ES-I3 (cell line): ENCODE measurements at regions not wholly inside any gene's neighbourhood (a gene's known extent, or its start where the extent isn't known, plus 50 kb on each side); places are given as distances from the start of the nearest gene placed in this dataset.
"Not testable (repeated sequence)": the region's sequence is repeated elsewhere in the genome, so short reads cannot be mapped to it uniquely, and the experiment has no call there.

ENCODE experiments used
- H3K36me3 ChIP-seq: 2 replicates; pipeline ENCODE4 v1.6.1; 2013; ENCODE audit warnings: mild to moderate bottlenecking, low read length, control low read depth, moderate library complexity; ENCODE audit not compliant: insufficient read depth
- H3K4me1 ChIP-seq: 2 replicates; pipeline ENCODE4 v1.6.1; 2013; ENCODE audit warnings: mild to moderate bottlenecking, control low read depth, low read length; ENCODE audit not compliant: insufficient read depth
- H3K9ac ChIP-seq: 2 replicates; pipeline ENCODE4 v1.6.1; 2013; ENCODE audit warnings: low read depth, mild to moderate bottlenecking, low read length, moderate library complexity
- H3K9me3 ChIP-seq: 2 replicates; pipeline ENCODE4 v1.6.1; 2013; ENCODE audit warnings: mild to moderate bottlenecking, low read length, moderate library complexity; ENCODE audit not compliant: control insufficient read depth, insufficient read depth

DNA sequence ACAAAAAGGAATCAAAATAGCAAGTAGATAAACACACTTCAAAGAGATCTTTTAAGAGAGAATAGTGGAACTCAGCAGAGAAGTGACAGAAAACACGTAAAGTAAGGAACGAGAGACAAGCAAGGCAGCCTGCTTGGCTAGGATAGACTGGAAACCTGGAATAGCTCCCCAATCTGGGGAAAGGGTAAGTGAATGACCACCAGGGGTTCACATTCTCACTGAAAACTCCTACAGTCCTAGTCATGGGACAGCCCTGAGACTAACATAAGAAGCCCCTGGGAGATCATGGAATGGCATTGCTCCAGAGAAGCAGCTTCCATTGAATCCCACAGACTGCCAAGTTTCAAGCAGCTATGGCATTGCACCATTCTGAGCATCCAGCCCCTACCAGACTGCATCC, 363.6 kb upstream of the ARPP21 start:
- Histone ChIP-seq H3K36me3 (no peaks in the 10 kb centered on the region), H3K9me3 (no peaks in the 10 kb centered on the region), H3K9ac (no peak overlapping the region), H3K4me1 (no peaks in the 10 kb centered on the region)

DNA sequence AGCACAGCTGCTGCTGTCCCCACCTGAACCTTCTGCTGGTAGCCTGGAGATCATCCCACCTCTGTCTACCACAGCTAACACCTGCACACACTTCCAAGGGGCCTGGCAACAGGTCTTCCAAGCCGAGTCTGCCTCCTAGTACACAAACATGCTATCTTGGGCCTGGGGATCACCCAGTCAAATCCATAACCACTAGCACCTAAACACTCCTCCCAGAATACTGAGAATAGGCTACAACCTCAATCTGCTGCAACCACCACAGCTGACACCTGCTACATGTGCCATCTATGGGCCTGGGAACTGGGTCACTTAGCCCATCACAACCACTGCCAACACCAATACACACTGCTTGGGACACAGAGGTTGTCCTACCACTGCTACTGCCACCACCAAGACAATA, 362.8 kb upstream of the ARPP21 start:
- Histone ChIP-seq H3K9ac (no peak overlapping the region), H3K9me3 (no peaks in the 10 kb centered on the region), H3K36me3 (no peaks in the 10 kb centered on the region), H3K4me1 (no peaks in the 10 kb centered on the region)

DNA sequence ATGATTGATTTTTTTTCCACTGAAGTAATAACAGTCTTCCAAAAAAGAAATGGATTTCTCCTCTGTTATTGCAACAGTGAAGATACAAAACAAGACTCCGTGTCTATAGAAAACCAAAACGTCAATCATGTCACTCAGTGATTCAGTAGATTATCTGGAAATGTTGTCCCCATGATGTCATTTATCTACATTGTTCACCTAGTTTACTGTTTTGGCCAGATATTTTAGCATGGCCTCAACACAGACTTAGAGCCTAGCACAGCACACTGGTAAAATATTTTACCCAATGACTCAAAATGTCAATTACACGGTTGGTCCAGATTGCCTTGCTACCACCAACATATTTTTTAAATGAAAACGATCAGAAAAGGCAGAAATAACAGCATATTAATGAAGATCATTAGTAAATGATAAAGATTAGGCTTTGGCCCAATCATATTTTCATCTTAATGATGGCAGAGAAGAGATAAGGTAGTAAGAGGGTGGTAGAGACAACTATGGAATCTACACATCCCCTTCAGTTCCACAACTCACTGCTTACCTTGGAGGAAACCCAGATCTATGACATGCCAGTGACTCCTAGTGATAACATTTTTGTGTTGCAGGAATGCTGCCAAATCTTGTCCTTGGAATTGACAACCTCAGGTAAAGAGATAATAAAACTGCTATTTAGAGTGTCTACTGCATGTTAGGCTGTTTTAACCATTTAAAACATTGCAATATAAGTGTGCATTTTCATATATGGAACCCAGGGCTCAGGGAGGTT, 347.7 kb upstream of the ARPP21 start:
- Histone ChIP-seq H3K36me3 (no peaks in the 10 kb centered on the region), H3K4me1 (no peaks in the 10 kb centered on the region), H3K9ac (no peak overlapping the region), H3K9me3 (no peaks in the 10 kb centered on the region)

DNA sequence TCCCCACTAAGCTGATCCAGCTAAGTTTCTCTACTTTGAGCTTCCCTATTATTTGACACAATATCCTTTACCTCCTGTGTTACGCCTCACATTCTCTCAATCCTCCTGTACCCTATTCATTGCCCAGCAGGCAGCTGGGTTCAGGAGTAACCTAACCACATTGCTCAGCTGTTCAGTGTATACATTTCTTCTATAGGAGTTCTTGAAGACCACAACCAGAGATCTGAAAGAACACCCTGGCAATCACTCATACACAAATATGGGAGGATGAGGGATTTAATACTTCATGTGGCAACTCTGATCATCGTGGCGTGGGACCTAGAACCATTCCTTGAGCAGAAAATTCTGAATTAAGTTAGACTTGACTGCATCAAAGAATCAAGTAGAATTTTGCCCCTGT, 346.8 kb upstream of the ARPP21 start:
- Histone ChIP-seq H3K36me3 (no peaks in the 10 kb centered on the region), H3K4me1 (no peaks in the 10 kb centered on the region), H3K9me3 (no peaks in the 10 kb centered on the region), H3K9ac (no peak overlapping the region)

DNA sequence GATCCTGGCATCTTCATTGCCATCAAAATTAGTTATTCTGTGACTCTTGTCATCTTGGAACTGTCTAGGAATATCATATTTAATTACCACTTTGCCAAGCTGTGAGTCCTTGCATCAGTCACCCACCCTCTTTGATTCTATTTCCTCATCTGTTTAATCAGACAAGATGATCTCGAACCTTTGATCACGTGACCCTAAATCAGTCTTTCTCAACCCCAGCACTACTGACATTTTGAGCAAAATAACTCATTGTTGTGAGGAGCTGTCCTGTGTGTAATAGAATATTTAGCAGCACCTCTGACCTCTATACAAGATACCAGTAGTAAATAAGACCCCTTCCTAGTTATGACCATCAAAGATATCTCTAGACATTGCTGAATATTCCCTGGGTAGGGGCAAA, 343.4 kb upstream of the ARPP21 start:
- no peaks in the 10 kb centered on the region for H3K36me3 ChIP-seq
- H3K4me1 ChIP-seq, result no peaks in the 10 kb centered on the region
- H3K9me3 ChIP-seq, result no peaks in the 10 kb centered on the region
- H3K9ac ChIP-seq, result no peak overlapping the region

DNA sequence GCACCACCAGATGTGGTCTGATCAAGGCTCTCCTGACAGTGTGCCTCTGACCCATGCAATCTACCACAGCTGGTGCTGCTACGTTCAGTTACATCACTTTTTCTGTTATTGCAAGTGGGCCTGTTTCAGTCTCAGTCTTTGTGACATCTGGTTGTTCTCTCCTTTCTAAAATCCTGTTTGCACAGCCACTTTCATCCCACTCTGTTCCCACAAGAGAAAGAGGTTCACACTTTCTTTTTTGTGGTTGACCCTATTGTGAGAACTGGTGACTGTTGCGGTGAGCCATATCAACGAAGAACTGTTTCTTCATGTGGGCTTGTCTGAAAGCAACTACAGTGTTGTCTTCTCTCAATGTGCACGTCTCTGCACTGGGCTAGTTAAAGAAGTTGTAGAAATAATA, 342.8 kb upstream of the ARPP21 start:
- Histone ChIP-seq H3K9ac (no peak overlapping the region), H3K36me3 (no peaks in the 10 kb centered on the region), H3K9me3 (no peaks in the 10 kb centered on the region), H3K4me1 (no peaks in the 10 kb centered on the region)

DNA sequence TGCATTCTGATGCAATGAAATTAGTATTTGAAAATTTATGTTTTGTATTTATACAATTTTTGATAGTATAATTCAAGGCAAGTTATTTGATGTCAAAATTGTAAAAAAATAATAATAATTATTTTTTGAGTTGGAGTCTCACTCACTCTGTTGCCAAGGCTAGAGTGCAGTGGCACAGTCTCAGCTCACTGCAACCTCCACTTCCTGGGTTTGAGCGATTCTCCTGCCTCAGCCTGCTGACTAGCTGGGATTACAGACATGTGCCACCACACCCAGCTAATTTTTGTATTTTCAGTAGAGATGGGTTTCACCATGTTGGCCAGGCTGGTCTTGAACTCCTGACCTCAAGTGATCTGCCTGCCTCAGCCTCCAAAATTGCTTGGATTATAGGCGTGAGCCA, 342.4 kb upstream of the ARPP21 start:
- not testable (repeated sequence) for H3K9ac ChIP-seq, H3K9me3 ChIP-seq

DNA sequence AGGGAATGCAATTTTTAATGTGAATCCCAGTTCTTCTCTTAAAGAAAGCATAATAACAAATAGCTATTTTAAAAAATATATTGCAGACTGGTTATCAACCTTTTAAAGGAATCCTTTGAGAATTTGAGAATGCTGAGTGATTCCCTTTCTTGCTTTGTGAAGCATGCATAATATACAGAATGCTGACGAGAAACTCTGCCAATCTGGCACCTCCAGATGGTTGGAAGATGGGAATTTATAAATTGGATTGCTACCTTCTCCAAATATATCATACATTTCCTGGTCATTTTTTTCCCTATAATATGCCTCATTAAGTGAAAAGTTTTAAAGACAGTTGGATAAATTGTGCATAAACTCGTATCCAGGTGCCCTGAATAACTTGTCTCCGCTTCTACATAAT, 333.9 kb upstream of the ARPP21 start:
- no peaks in the 10 kb centered on the region for H3K9me3 ChIP-seq
- no peaks in the 10 kb centered on the region for H3K4me1 ChIP-seq
- H3K36me3 ChIP-seq, result no peaks in the 10 kb centered on the region
- no peak overlapping the region for H3K9ac ChIP-seq

More for the DNA sequence above, 342.4 kb upstream of the ARPP21 start:
- H3K36me3 ChIP-seq, H3K4me1 ChIP-seq: not testable (repeated sequence)

DNA sequence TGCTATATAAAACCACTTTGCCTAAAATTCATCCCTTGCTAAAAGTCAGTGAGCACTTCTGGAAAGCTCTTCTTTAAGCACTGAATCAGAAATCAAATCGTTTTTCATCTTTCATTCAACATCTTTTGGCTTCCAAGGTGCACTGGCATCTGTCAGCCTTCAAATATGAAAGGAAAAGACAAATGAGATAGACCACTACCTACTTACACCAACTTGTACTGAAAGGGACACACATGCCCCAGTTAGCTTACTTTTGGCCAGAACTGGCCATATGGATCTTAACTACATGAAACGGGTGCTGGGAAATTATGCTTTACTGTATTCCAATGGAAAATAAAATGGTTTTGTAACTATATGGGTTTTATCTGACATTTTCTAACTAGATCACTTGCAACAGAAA, 332.0 kb upstream of the ARPP21 start:
- no peaks in the 10 kb centered on the region for H3K4me1 ChIP-seq
- no peaks in the 10 kb centered on the region for H3K9me3 ChIP-seq
- H3K9ac ChIP-seq, result no peak overlapping the region
- no peaks in the 10 kb centered on the region for H3K36me3 ChIP-seq

DNA sequence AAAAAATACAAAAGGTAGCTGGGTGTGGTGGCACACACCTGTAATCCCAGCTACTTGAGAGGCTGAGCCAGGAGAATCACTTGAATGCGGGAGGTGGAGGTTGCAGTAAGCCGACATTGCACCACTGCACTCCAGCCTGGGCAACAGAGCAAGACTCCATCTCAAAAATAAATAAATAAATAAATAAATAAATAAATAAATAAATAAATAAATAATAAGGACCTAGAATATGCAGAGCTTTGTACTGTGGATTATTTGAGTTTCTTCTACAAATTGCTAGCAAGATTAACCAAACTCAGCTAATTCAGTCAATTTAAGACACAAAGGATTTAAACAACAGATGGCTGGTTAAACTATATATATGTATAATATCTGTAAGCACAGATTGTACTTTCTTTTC, 322.5 kb upstream of the ARPP21 start:
- H3K4me1 ChIP-seq, H3K9me3 ChIP-seq, H3K36me3 ChIP-seq, H3K9ac ChIP-seq: not testable (repeated sequence)

DNA sequence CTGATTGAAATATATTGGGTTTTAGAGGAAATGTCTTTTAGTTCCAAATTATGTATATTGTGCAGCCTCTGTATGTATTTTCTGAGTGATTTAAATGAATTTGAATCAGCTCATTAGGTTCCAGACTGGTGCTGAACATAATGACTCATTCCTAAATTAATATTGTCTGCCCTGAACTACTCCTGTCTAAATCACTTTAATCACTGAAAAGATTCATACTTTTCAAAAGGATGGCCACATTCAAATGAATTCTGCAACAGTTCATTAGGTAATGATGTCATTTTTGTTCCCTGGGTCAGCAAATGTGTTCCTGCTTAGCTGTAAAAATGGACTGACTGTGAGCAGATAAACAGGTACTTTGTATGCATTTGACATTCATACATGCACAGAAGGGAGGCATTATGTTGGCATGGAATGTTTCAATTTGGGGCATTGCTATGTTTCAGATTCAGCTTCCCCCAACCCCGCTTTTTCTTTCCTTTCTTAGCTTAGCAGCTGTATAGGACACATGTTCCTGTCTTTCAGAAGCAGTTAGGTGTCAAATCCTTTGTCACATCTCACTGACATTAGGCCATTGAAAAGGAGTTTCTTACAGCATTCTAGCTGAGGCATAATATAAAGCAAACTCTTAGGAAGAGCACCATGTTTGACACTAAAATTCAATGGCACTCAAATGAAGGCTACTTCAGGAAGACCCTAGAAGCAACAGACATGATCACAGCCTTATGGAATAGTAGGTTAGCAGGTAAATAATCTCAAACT, 318.5 kb upstream of the ARPP21 start:
- H3K36me3 ChIP-seq, result no peaks in the 10 kb centered on the region
- H3K9me3 ChIP-seq, result peaks cover 4% of the 10 kb centered on the region; the same call in 1 of the 2 replicates
- no peaks in the 10 kb centered on the region for H3K4me1 ChIP-seq
- no peak overlapping the region for H3K9ac ChIP-seq

DNA sequence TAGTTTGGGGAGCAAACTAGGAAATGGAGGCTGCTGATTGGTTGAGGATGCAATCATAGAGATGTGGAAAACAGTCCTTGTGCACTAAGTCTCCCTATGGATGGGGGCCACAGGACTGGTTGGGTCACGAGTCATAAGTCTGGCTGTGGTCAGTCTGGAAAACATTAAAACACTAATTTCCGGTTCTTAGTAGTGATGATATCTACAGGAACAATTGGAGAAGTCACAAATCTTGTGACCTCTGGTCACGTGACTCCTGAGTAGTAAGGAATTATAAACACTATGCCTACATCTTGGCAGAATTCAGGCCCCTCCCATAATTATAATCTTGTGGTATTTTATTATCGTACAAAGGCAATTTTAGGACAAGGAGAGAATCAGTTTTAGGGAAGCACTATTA, 317.3 kb upstream of the ARPP21 start:
- H3K36me3 ChIP-seq, result no peaks in the 10 kb centered on the region
- H3K4me1 ChIP-seq, result no peaks in the 10 kb centered on the region
- H3K9me3 ChIP-seq, result peaks cover 4% of the 10 kb centered on the region; the same call in 1 of the 2 replicates
- H3K9ac ChIP-seq, result no peak overlapping the region

DNA sequence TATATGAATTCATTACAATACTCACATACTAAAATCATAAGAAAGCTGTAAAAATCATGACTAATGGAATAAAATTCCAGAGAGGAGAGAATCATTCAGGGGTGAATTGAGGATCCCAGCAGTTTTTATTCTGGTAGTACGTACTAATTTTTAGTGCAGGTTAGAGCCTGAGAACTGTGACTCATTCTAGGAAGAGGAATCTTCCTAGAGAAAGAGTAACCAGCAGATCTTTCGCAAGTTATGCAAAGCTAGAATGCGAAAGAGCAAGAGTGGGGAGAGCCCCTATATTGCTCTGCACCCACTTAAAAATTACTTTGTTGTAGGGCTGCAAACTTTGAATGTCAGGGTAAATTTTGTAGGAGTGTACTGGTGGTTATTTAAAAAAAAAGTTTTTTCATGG, 303.6 kb upstream of the ARPP21 start:
- H3K36me3 ChIP-seq, result no peaks in the 10 kb centered on the region
- H3K9ac ChIP-seq, result no peak overlapping the region
- H3K9me3 ChIP-seq, result no peaks in the 10 kb centered on the region
- H3K4me1 ChIP-seq, result no peaks in the 10 kb centered on the region

DNA sequence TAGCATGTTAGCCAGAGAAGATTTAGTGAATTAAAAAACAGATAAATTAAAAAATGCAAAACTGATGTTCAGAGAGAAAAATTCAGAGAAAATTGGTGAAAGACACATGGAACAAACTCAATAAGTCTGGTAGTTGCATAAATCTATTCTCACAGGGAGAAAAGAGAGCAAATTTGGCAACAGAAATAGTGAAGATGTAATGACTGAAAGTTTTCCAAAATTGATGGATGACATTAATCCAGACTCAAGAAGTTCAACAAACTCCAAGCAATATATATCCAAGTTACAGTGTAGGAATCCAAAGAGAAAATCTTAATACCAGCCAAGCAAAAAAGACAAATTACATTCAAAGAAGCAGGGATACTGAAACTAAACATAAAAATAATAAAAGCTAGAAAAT, 302.7 kb upstream of the ARPP21 start:
- Histone ChIP-seq H3K4me1 (no peaks in the 10 kb centered on the region), H3K9me3 (no peaks in the 10 kb centered on the region), H3K36me3 (no peaks in the 10 kb centered on the region), H3K9ac (no peak overlapping the region)

DNA sequence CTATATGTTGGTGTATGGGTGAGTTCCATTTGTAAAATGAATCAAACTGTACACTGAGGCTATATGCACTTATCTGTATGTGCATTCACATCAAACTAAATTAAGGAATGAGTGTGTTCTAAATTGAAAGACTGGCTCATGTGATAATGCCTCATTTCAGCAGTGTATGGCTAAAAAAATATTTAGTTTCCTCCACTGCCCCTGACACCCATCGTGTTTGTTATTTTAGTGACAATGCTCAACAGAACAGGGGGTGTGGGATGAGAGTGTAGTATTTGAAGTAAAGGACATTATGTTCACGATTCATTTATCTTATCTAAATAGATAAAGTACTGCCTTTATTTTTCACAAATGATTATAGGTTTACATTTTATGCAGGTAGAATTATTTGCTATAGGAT, 301.1 kb upstream of the ARPP21 start:
- Histone ChIP-seq H3K9me3 (no peaks in the 10 kb centered on the region), H3K36me3 (no peaks in the 10 kb centered on the region), H3K4me1 (no peaks in the 10 kb centered on the region), H3K9ac (no peak overlapping the region)
